ENCODE measurements at regions not wholly inside any gene's neighbourhood (a gene's known extent, or its start where the extent isn't known, plus 50 kb on each side); places are given as distances from the start of the nearest gene placed in this dataset.
"Not testable (repeated sequence)": the region's sequence is repeated elsewhere in the genome, so short reads cannot be mapped to it uniquely, and the experiment has no call there.

DNA sequence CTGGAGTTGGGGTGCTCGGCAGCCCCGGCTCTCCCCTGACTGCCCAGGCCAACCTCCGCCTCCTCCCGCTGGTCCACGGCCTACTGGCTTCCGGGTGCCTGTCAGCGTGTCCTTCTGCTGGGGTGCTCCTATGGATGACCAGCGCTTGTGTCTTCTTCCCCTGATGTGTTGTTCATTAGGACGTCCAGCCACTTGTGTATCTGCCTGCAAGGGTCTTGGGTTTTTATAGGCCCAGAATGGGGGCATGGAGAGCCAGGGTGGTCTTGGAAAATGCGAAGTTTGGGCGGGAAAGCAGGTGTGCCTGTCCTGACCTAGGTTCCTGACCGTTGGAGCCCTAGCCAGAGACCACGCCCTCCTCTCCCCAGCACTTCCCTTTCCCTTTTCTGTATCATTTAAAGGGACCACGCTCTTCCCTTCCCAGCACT, 139.8 kb downstream of the SLITRK5 start:
- Histone ChIP-seq H3K4me3 (no peak overlapping the region), H3K27me3 (no peaks in the 10 kb centered on the region), H3K9me3 (no peaks in the 10 kb centered on the region), H3K36me3 (no peaks in the 10 kb centered on the region), H3K4me1 (no peaks in the 10 kb centered on the region), H3K27ac (no peak overlapping the region)
- no peak for DNase-seq (ENCODE audit: low spot score in 2 of 2)
- no peak for TF ChIP-seq POLR2AphosphoS5 (IDR thresholded peaks at IDR 0.05)
- TF ChIP-seq POLR2A (IDR thresholded peaks at IDR 0.05): no peak
- TF ChIP-seq, protein P1, sequence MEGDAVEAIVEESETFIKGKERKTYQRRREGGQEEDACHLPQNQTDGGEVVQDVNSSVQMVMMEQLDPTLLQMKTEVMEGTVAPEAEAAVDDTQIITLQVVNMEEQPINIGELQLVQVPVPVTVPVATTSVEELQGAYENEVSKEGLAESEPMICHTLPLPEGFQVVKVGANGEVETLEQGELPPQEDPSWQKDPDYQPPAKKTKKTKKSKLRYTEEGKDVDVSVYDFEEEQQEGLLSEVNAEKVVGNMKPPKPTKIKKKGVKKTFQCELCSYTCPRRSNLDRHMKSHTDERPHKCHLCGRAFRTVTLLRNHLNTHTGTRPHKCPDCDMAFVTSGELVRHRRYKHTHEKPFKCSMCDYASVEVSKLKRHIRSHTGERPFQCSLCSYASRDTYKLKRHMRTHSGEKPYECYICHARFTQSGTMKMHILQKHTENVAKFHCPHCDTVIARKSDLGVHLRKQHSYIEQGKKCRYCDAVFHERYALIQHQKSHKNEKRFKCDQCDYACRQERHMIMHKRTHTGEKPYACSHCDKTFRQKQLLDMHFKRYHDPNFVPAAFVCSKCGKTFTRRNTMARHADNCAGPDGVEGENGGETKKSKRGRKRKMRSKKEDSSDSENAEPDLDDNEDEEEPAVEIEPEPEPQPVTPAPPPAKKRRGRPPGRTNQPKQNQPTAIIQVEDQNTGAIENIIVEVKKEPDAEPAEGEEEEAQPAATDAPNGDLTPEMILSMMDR (IDR thresholded peaks at IDR 0.05): no peak
- intact Hi-C loops (cut with DNase I; ENCODE audit: low total_unique reads): no loop called here

DNA sequence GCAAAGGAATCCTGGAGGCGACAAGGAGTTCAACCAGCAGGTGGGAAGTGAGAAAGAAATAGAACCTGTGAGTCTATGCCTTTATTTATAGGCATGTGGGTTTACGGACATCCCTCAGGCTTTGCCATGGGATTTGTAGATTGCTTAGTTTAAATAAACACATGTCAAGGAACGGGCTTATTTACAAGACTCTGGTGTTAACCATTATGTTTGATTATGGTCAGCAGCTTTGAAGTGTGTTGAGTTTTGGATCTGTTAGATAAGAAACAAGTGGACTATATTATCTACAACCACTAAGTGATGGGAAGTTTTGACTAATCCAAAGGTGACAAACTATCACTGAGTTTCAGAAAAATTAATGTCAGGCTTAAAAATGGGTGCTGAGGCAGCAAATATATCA, 143.2 kb downstream of the SLITRK5 start:
- H3K9me3 ChIP-seq: no peaks in the 10 kb centered on the region
- no peaks in the 10 kb centered on the region for H3K4me1 ChIP-seq
- H3K27ac ChIP-seq: no peak overlapping the region
- intact Hi-C loops (cut with DNase I; ENCODE audit: low total_unique reads): no loop called here
- TF ChIP-seq, protein P1 (IDR thresholded peaks at IDR 0.05): no peak
- TF ChIP-seq POLR2A (IDR thresholded peaks at IDR 0.05): no peak
- no peak for TF ChIP-seq POLR2AphosphoS5 (IDR thresholded peaks at IDR 0.05)
- no peaks in the 10 kb centered on the region for H3K27me3 ChIP-seq
- no peak overlapping the region for H3K4me3 ChIP-seq
- no peaks in the 10 kb centered on the region for H3K36me3 ChIP-seq
- DNase-seq (ENCODE audit: low spot score in 2 of 2): no peak

GRCh38 chr13:87820241-87820640, 149.1 kb downstream of the SLITRK5 start:
- no peak overlapping the region for H3K27ac ChIP-seq
- H3K9me3 ChIP-seq: no peaks in the 10 kb centered on the region
- H3K4me3 ChIP-seq: no peak overlapping the region
- no peaks in the 10 kb centered on the region for H3K4me1 ChIP-seq
- H3K36me3 ChIP-seq: no peaks in the 10 kb centered on the region
- TF ChIP-seq POLR2AphosphoS5 (IDR thresholded peaks at IDR 0.05) (no peak), POLR2A (IDR thresholded peaks at IDR 0.05) (no peak)
- TF ChIP-seq, protein P1 (IDR thresholded peaks at IDR 0.05): no peak
- intact Hi-C loops (cut with DNase I; ENCODE audit: low total_unique reads): no loop called here
- DNase-seq (ENCODE audit: low spot score in 2 of 2): no peak
- H3K27me3 ChIP-seq: no peaks in the 10 kb centered on the region

DNA sequence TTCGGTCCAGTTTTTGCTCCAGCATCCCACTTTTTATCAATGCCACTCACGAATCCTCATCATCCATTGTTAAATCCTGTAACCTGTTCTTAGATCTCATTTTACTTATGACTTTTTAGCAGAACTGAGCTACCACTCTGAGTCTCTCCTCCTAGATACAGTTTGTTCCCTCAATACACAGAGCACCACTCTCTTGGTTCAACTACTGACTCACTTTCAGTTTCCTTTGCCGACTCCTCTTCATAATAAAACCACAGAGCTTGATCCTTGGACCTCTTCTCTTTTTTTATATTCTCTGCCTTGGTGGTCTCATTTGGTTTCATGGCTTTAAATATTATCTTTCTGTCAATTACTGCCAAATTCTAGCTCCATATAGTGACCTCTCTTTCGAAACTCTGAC, 150.3 kb downstream of the SLITRK5 start:
- no peaks in the 10 kb centered on the region for H3K27me3 ChIP-seq
- DNase-seq (ENCODE audit: low spot score in 2 of 2): no peak
- H3K4me3 ChIP-seq: no peak overlapping the region
- no peak overlapping the region for H3K27ac ChIP-seq
- TF ChIP-seq POLR2AphosphoS5 (IDR thresholded peaks at IDR 0.05) (no peak), POLR2A (IDR thresholded peaks at IDR 0.05) (no peak)
- TF ChIP-seq, protein P1 (IDR thresholded peaks at IDR 0.05): no peak
- no peaks in the 10 kb centered on the region for H3K4me1 ChIP-seq
- H3K36me3 ChIP-seq: no peaks in the 10 kb centered on the region
- no peaks in the 10 kb centered on the region for H3K9me3 ChIP-seq
- intact Hi-C loops (cut with DNase I; ENCODE audit: low total_unique reads): no loop called here

GRCh38 chr13:87826301-87826700, 155.1 kb downstream of the SLITRK5 start:
- H3K4me3 ChIP-seq; H3K4me1 ChIP-seq; H3K27me3 ChIP-seq; intact Hi-C loops (cut with DNase I; ENCODE audit: low total_unique reads); H3K27ac ChIP-seq; H3K9me3 ChIP-seq; DNase-seq (ENCODE audit: low spot score in 2 of 2); H3K36me3 ChIP-seq: not testable (repeated sequence)

- no peak overlapping the region for H3K27ac ChIP-seq
- no peaks in the 10 kb centered on the region for H3K9me3 ChIP-seq
- H3K4me3 ChIP-seq: no peak overlapping the region
- TF ChIP-seq, protein P1 (IDR thresholded peaks at IDR 0.05): no peak
- no peaks in the 10 kb centered on the region for H3K4me1 ChIP-seq
- intact Hi-C loops (cut with DNase I; ENCODE audit: low total_unique reads): no loop called here
- H3K27me3 ChIP-seq: no peaks in the 10 kb centered on the region
- DNase-seq (ENCODE audit: low spot score in 2 of 2): no peak
- no peaks in the 10 kb centered on the region for H3K36me3 ChIP-seq
Observed at GRCh38 chr13:87827479-87827878, 156.3 kb downstream of the SLITRK5 start.
